H1 (cell line): ENCODE measurements at regions not wholly inside any gene's neighbourhood (a gene's known extent, or its start where the extent isn't known, plus 50 kb on each side); places are given as distances from the start of the nearest gene placed in this dataset.

ENCODE experiments used
- CTCF ChIA-PET: fragments of 300-600 bp; sonication (Branson Sonifier 250); formaldehyde crosslinking; loops from one replicate; lab custom pipeline; 2021; ENCODE audit not compliant: partially characterized antibody; lab: Charles Lee
- POLR2A ChIA-PET: fragments of 300-600 bp; sonication (Branson Sonifier 250); formaldehyde crosslinking; loops from one replicate; lab custom pipeline; 2021; ENCODE audit warnings: inconsistent platforms; ENCODE audit not compliant: partially characterized antibody; lab: Charles Lee
- DNase-seq, 2 experiments: peaks; one replicate each; pipeline versions ENCODE4 v3.0.0 to v3.0.0-alpha.2; 2010 to 2022; ENCODE audit warnings: low spot score in 2 of 2, low read depth in 1 of 2, mixed read lengths in 1 of 2
- FAIRE-seq: peaks from 2 replicates; lab custom pipeline; 2011; peaks lifted over from hg19 to GRCh38; lab: Jason Lieb, UNC
- H2AFZ ChIP-seq: 2 replicates; pipeline ENCODE4 v1.8.1; 2012; ENCODE audit warnings: low read length, inconsistent platforms
- H2AK5ac ChIP-seq: 2 replicates; pipeline ENCODE4 v1.6.1; 2013; ENCODE audit warnings: low read depth, low read length
- H2BK120ac ChIP-seq: replicated peaks from 2 replicates; pipeline ENCODE3; 2013; ENCODE audit warnings: low read depth, low read length, inconsistent platforms
- H2BK12ac ChIP-seq: 2 replicates; pipeline ENCODE4 v1.6.1; 2013; ENCODE audit warnings: low read depth, low read length
- H2BK15ac ChIP-seq: 2 replicates; pipeline ENCODE4 v1.6.1; 2013; ENCODE audit warnings: low read length
- H2BK20ac ChIP-seq: 2 replicates; pipeline ENCODE4 v1.6.1; 2013; ENCODE audit warnings: low read length
- H2BK5ac ChIP-seq: 2 replicates; pipeline ENCODE4 v1.6.1; 2013; ENCODE audit warnings: low read depth, low read length
- H3K14ac ChIP-seq: 2 replicates; pipeline ENCODE4 v1.6.1; 2013; ENCODE audit warnings: inconsistent platforms; ENCODE audit not compliant: insufficient read length
- H3K18ac ChIP-seq: 2 replicates; pipeline ENCODE4 v1.6.1; 2013; ENCODE audit warnings: low read length; ENCODE audit errors: extremely low read depth
- H3K23ac ChIP-seq: 2 replicates; pipeline ENCODE4 v1.6.1; 2013; ENCODE audit warnings: inconsistent platforms; ENCODE audit not compliant: insufficient read length
- H3K23me2 ChIP-seq: 2 replicates; pipeline ENCODE4 v1.6.1; 2013; ENCODE audit warnings: low read depth, low read length
- H3K27ac ChIP-seq: 2 replicates; pipeline ENCODE4 v1.6.1; 2011; ENCODE audit warnings: low read depth, low read length, inconsistent platforms
- H3K27me3 ChIP-seq, 4 experiments: replicated peaks in 1 of 4; 1 replicate in 1 of 4; 2 replicates in 3 of 4; pipeline versions ENCODE4 v1.6.1 to v1.8.1; 2011 to 2013; ENCODE audit warnings: low read length in 3 of 4, mild to moderate bottlenecking in 3 of 4, inconsistent platforms in 2 of 4, mixed read lengths in 2 of 4, moderate library complexity in 1 of 4; ENCODE audit not compliant: control insufficient read depth in 3 of 4, insufficient read depth in 3 of 4; ENCODE audit errors: extremely low read depth in 1 of 4
- H3K36me3 ChIP-seq, 4 experiments: 2 replicates each; pipeline versions ENCODE4 v1.6.1 to v1.8.1; 2011 to 2013; ENCODE audit warnings: mild to moderate bottlenecking in 4 of 4, low read length in 3 of 4, moderate library complexity in 2 of 4, control low read depth in 1 of 4, inconsistent platforms in 1 of 4; ENCODE audit not compliant: insufficient read depth in 4 of 4, control insufficient read depth in 2 of 4
- H3K4ac ChIP-seq: replicated peaks from 2 replicates; pipeline ENCODE3; 2013; ENCODE audit warnings: low read length, low read depth, mixed read lengths, inconsistent platforms; ENCODE audit not compliant: insufficient read length
- H3K4me1 ChIP-seq, 4 experiments: replicated peaks in 1 of 4; 1 replicate in 1 of 4; 2 replicates in 3 of 4; pipeline versions ENCODE4 v1.6.1 to v1.8.1; 2011 to 2013; ENCODE audit warnings: low read length in 3 of 4, inconsistent platforms in 2 of 4, mixed read lengths in 1 of 4; ENCODE audit not compliant: insufficient read depth in 4 of 4, control insufficient read depth in 3 of 4
- H3K4me2 ChIP-seq, 2 experiments: 2 replicates each; pipeline versions ENCODE4 v1.6.1 to v1.8.1; 2011 to 2013; ENCODE audit warnings: low read depth in 2 of 2, low read length in 2 of 2, control low read depth in 1 of 2, inconsistent platforms in 1 of 2, mild to moderate bottlenecking in 1 of 2; ENCODE audit not compliant: insufficient read depth in 1 of 2
- H3K4me3 ChIP-seq, 4 experiments: fragments of 200-600, 300-600 bp in 1 of 4; sonication (generic), shearing (Covaris generic), sonication (Bioruptor Twin) in 1 of 4; 2 replicates each; pipeline versions ENCODE4 v1.5.1 to v1.8.1; 2011 to 2016; ENCODE audit warnings: low read length in 4 of 4, low read depth in 3 of 4, control low read depth in 2 of 4, inconsistent platforms in 2 of 4, mild to moderate bottlenecking in 2 of 4, mixed read lengths in 1 of 4, moderate library complexity in 1 of 4; ENCODE audit not compliant: insufficient read depth in 2 of 4; ENCODE audit errors: extremely low read depth in 1 of 4
- H3K56ac ChIP-seq: replicated peaks from 2 replicates; pipeline ENCODE3; 2013; ENCODE audit warnings: low read depth, mild to moderate bottlenecking, mixed read lengths, low read length, inconsistent platforms; ENCODE audit not compliant: insufficient read length
- H3K79me1 ChIP-seq: 2 replicates; pipeline ENCODE4 v1.6.1; 2013; ENCODE audit warnings: low read depth, low read length, control low read depth
- H3K79me2 ChIP-seq, 2 experiments: 2 replicates each; pipeline versions ENCODE4 v1.6.1 to v1.8.1; 2012 to 2013; ENCODE audit warnings: low read length in 2 of 2, mild to moderate bottlenecking in 2 of 2, inconsistent platforms in 1 of 2; ENCODE audit not compliant: insufficient read depth in 2 of 2, control insufficient read depth in 1 of 2
- H3K9ac ChIP-seq, 4 experiments: replicated peaks in 1 of 4; 1 replicate in 1 of 4; 2 replicates in 3 of 4; pipeline versions ENCODE4 v1.6.1 to v1.8.1; 2011 to 2013; ENCODE audit warnings: low read depth in 3 of 4, low read length in 3 of 4, control low read depth in 2 of 4, mild to moderate bottlenecking in 2 of 4, moderate library complexity in 2 of 4, inconsistent platforms in 1 of 4; ENCODE audit errors: extremely low read depth in 1 of 4
- H3K9me3 ChIP-seq, 2 experiments: 2 replicates each; pipeline versions ENCODE4 v1.6.1 to v1.8.1; 2012 to 2013; ENCODE audit warnings: mild to moderate bottlenecking in 2 of 2, moderate library complexity in 2 of 2, control low read depth in 1 of 2, inconsistent platforms in 1 of 2, low read depth in 1 of 2, low read length in 1 of 2, mixed read lengths in 1 of 2; ENCODE audit not compliant: insufficient read depth in 2 of 2
- H4K20me1 ChIP-seq, 2 experiments: replicated peaks in 1 of 2; 2 replicates each; pipeline versions ENCODE3 to v1.8.1; 2011 to 2013; ENCODE audit warnings: inconsistent platforms in 2 of 2, low read length in 2 of 2, mild to moderate bottlenecking in 1 of 2; ENCODE audit not compliant: insufficient read depth in 2 of 2, control insufficient read depth in 1 of 2
- H4K5ac ChIP-seq: 2 replicates; pipeline ENCODE4 v1.6.1; 2013; ENCODE audit warnings: low read length, low read depth, mixed read lengths, inconsistent platforms; ENCODE audit not compliant: insufficient read length
- H4K8ac ChIP-seq: 2 replicates; pipeline ENCODE4 v1.8.0; 2013; ENCODE audit warnings: mild to moderate bottlenecking, moderate library complexity, low read length, inconsistent platforms; ENCODE audit not compliant: insufficient read depth; ENCODE audit errors: extremely low read depth
- H4K91ac ChIP-seq: replicated peaks from 2 replicates; pipeline ENCODE3; 2013; ENCODE audit warnings: low read length, mixed read lengths, inconsistent platforms; ENCODE audit not compliant: insufficient read length
- ASH2L ChIP-seq: fragments of 200-600, 300-600 bp; sonication (generic); IDR thresholded peaks from one replicate; pipeline ENCODE4 v1.7.1; 2017; ENCODE audit warnings: low read length
- RFX5 ChIP-seq: IDR thresholded peaks from 2 replicates; pipeline ENCODE4 v1.6.1; 2011; ENCODE audit warnings: low read depth, low read length, improper control_type of control experiment, borderline replicate concordance
- SP2 ChIP-seq: IDR thresholded peaks from 2 replicates; pipeline ENCODE4 v1.6.1; 2012; ENCODE audit warnings: mild to moderate bottlenecking, low read length, inconsistent platforms
- TBP ChIP-seq: IDR thresholded peaks from 2 replicates; pipeline ENCODE4 v1.6.1; 2011; ENCODE audit warnings: low read depth, low read length, improper control_type of control experiment
- WGBS, 2 experiments: shearing (Covaris generic) in 1 of 2; methylation state at CpG; one replicate each; pipeline versions ENCODE4 v1.1.6 to v1.1.7; 2013 to 2015; ENCODE audit warnings: low lambda C conversion rate in 2 of 2, mixed read lengths in 2 of 2, inconsistent platforms in 1 of 2, low coverage in 1 of 2, missing lambda C conversion rate in 1 of 2; ENCODE audit not compliant: insufficient replicate concordance in 2 of 2, insufficient coverage in 1 of 2, insufficient read length in 1 of 2; ENCODE audit errors: extremely low coverage in 1 of 2, missing lambda C conversion rate in 1 of 2; 5-methylcytosine and 5-hydroxymethylcytosine counted together

GRCh38 chr10:124184208-124184830 is 90.9 kb upstream of the CHST15 start:
- no peaks in the 10 kb centered on the region for H3K9me3 ChIP-seq
- POLR2A ChIA-PET = interaction anchor here (0.7 kb wide), 1 partner anchor 8 kb away, joined by 3 read pairs; no protein-coding TSS in a partner anchor
- no peak overlapping the region for H3K14ac ChIP-seq
- no peak overlapping the region; the same call in 1 of the 2 replicates for H4K8ac ChIP-seq
- H3K4ac ChIP-seq = no peak overlapping the region
- no peaks in the 10 kb centered on the region for H3K23me2 ChIP-seq
- no peak overlapping the region for H4K91ac ChIP-seq
- no peak for FAIRE-seq
- H2AFZ ChIP-seq = 0 out of 2 replicates have a peak overlapping the region, but pooled peaks have one; percentile 27
- H3K79me2 ChIP-seq = no peaks in the 10 kb centered on the region
- no peak overlapping the region for H3K23ac ChIP-seq
- H3K27ac ChIP-seq = no peak overlapping the region
- whole genome bisulfite sequencing, 2 experiments = 97% methylated on average over 3 of the region's 3 CpGs; no CpG with 5 or more reads in 1 of the 2 experiments
- no peak overlapping the region for H3K4me3 ChIP-seq
- H3K4me1 ChIP-seq = no peaks in the 10 kb centered on the region
- H2AK5ac ChIP-seq = peak overlapping the region; percentile 39; the same call in 1 of the 2 replicates
- no peaks in the 10 kb centered on the region for H3K36me3 ChIP-seq
- no peak overlapping the region for H3K18ac ChIP-seq
- H4K20me1 ChIP-seq = peaks cover 0 to 2% of the 10 kb centered on the region in 2 experiments
- TF ChIP-seq TBP = no peak
- TF ChIP-seq SP2 = no peak
- no peak for TF ChIP-seq ASH2L
- TF ChIP-seq RFX5 = no peak
- peak overlapping the region; percentile 83; the same call in 1 of the 2 replicates for H2BK15ac ChIP-seq
- peak overlapping the region; percentile 27; the same call in 1 of the 2 replicates for H2BK12ac ChIP-seq
- no peak overlapping the region for H2BK5ac ChIP-seq
- H3K56ac ChIP-seq = no peak overlapping the region
- no peaks in the 10 kb centered on the region; a peak in 1 of 7 replicates for H3K27me3 ChIP-seq
- H2BK20ac ChIP-seq = no peak overlapping the region
- no peak overlapping the region for H4K5ac ChIP-seq
- no peak overlapping the region for H3K9ac ChIP-seq
- no peaks in the 10 kb centered on the region for H3K79me1 ChIP-seq
- CTCF ChIA-PET = interaction anchor here (1.6 to 2.8 kb wide), 4 partner anchors 8 to 34 kb away, joined by 4 to 13 read pairs (median 5); no protein-coding TSS in a partner anchor
- no peak overlapping the region for H3K4me2 ChIP-seq
- DNase-seq = peak in 1 of 2 experiments; percentile 37
- H2BK120ac ChIP-seq = no peak overlapping the region
